ENCODE measurements at regions not wholly inside any gene's neighbourhood (a gene's known extent, or its start where the extent isn't known, plus 50 kb on each side); places are given as distances from the start of the nearest gene placed in this dataset.

DNA sequence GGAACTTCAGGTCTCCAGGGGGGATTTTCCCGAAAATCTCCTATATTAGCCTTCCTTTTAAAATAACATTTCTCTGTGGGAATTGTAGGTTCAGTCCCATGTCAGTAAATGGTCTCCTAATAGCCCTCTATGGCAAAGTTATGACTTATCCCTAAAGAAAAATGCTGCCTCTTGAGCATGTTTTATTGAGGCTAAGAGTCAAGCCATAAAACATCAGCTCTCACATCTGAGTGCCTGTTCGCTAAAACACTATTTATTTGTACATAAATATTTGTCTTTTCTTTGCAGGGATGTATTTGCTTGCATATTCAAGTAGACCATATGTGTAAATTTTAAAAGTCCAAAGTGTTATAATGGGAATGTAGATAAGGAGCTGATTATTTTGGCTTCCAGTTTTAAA is 160.4 kb downstream of the PRDM6 start:
- H3K4me1 ChIP-seq = no peaks in the 10 kb centered on the region
- 85 to 88% methylated on average over 2 of the region's 2 CpGs for whole genome bisulfite sequencing, 2 donors
- no peaks in the 10 kb centered on the region for H3K9me3 ChIP-seq
- no peak overlapping the region for H3K27ac ChIP-seq
- ATAC-seq (ENCODE audit: low FRiP score in 2 of 2) = no peak
- no peaks in the 10 kb centered on the region for H3K27me3 ChIP-seq
- DNase-seq = no peak
- H3K4me3 ChIP-seq = no peak overlapping the region
- TF ChIP-seq EP300 (IDR thresholded peaks at IDR 0.05) = no peak
- no peak for TF ChIP-seq POLR2AphosphoS5 (IDR thresholded peaks at IDR 0.05)
- no peak for TF ChIP-seq POLR2A (IDR thresholded peaks at IDR 0.05)
- TF ChIP-seq, protein P1, sequence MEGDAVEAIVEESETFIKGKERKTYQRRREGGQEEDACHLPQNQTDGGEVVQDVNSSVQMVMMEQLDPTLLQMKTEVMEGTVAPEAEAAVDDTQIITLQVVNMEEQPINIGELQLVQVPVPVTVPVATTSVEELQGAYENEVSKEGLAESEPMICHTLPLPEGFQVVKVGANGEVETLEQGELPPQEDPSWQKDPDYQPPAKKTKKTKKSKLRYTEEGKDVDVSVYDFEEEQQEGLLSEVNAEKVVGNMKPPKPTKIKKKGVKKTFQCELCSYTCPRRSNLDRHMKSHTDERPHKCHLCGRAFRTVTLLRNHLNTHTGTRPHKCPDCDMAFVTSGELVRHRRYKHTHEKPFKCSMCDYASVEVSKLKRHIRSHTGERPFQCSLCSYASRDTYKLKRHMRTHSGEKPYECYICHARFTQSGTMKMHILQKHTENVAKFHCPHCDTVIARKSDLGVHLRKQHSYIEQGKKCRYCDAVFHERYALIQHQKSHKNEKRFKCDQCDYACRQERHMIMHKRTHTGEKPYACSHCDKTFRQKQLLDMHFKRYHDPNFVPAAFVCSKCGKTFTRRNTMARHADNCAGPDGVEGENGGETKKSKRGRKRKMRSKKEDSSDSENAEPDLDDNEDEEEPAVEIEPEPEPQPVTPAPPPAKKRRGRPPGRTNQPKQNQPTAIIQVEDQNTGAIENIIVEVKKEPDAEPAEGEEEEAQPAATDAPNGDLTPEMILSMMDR (IDR thresholded peaks at IDR 0.05) = no peak
- no peaks in the 10 kb centered on the region for H3K36me3 ChIP-seq

DNA sequence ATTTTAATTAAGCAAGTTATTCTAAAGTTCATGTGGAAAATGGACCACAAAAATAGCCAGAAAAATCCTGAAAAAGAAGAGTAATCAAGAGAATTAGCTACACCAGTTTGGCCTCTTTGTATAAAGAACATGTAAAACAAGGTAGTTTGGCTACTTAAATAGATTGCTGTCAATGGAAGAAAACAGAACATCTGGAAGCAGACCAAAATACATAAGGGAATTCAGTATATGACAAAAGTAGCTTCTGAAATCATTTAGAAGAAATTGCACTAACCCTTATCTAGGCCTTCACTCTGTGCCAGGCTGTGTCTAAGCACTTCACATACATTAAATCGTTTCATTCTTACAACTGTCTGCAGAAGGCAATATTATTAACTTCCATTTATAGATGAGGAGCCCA is 156.6 kb downstream of the PRDM6 start:
- Histone ChIP-seq H3K27ac (no peak overlapping the region), H3K9me3 (no peaks in the 10 kb centered on the region), H3K36me3 (no peaks in the 10 kb centered on the region), H3K4me3 (no peak overlapping the region), H3K27me3 (no peaks in the 10 kb centered on the region), H3K4me1 (no peaks in the 10 kb centered on the region)
- no peak for DNase-seq
- WGBS, 2 donors = 56 to 63% methylated on average over 1 of the region's 1 CpG
- ATAC-seq (ENCODE audit: low FRiP score in 2 of 2) = no peak
- TF ChIP-seq POLR2AphosphoS5 (IDR thresholded peaks at IDR 0.05) (no peak), POLR2A (IDR thresholded peaks at IDR 0.05) (no peak), EP300 (IDR thresholded peaks at IDR 0.05) (no peak)
- TF ChIP-seq, protein P1 (IDR thresholded peaks at IDR 0.05) = no peak

DNA sequence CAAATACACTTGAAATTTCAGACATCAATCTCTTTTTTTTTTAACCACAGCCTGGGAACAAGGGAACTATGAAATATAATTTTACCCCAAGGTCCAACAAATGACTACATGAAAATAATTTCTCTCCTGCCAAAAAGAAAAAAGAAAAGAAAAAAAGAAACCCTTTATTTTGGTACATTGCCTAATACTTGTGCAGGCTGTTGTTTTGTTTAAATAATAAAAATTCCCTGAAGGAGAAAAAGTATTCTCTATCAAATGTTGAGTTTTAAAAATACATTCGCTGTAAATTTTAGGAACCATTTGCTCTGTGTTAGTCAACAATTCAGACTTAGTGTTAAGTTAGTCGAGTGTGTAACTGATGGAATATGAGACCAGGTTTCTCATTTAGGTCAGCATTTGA is 155.4 kb downstream of the PRDM6 start:
- Histone ChIP-seq H3K4me3 (no peak overlapping the region), H3K27ac (no peak overlapping the region), H3K27me3 (no peaks in the 10 kb centered on the region), H3K4me1 (no peaks in the 10 kb centered on the region), H3K36me3 (no peaks in the 10 kb centered on the region), H3K9me3 (no peaks in the 10 kb centered on the region)
- WGBS, 2 donors = 76 to 77% methylated on average over 2 of the region's 2 CpGs
- TF ChIP-seq POLR2AphosphoS5 (IDR thresholded peaks at IDR 0.05) (no peak), EP300 (IDR thresholded peaks at IDR 0.05) (no peak)
- TF ChIP-seq, protein P1 (IDR thresholded peaks at IDR 0.05) = no peak
- DNase-seq = no peak
- ATAC-seq (ENCODE audit: low FRiP score in 2 of 2) = peak in 1 of 2 donors; percentile 28

Measured in upper lobe of left lung (tissue), 6 donors.